Tibial artery (tissue), 4 donors: ENCODE measurements at regions not wholly inside any gene's neighbourhood (a gene's known extent, or its start where the extent isn't known, plus 50 kb on each side); places are given as distances from the start of the nearest gene placed in this dataset.

Experiments
- DNase-seq, 2 donors: peaks; one replicate each; pipeline ENCODE4 v3.0.0-alpha.2; 2019
- H3K27ac ChIP-seq, 2 donors: fragments of 200-600 bp; sonication (generic) in 1 of 2; 1 replicate in 1 of 2; 2 replicates in 1 of 2; pipeline ENCODE4 v1.5.1; 2018 to 2019; ENCODE audit warnings: mild to moderate bottlenecking in 1 of 2
- H3K27me3 ChIP-seq, 2 donors: fragments of 200-600 bp; sonication (generic) in 1 of 2; one replicate each; pipeline versions ENCODE4 v1.5.1 to v1.6.0; 2016 to 2019
- H3K36me3 ChIP-seq, 3 donors: fragments of 200-600 bp; sonication (generic) in 2 of 3; one replicate each; pipeline ENCODE4 v1.5.1; 2016 to 2019; ENCODE audit warnings: mild to moderate bottlenecking in 2 of 3
- H3K4me1 ChIP-seq, 4 donors: fragments of 200-600 bp; sonication (generic) in 2 of 4; 1 replicate in 3 of 4; 2 replicates in 1 of 4; pipeline ENCODE4 v1.5.1; 2016 to 2019
- H3K4me3 ChIP-seq, 2 donors: fragments of 200-600 bp; sonication (generic) in 1 of 2; 1 replicate in 1 of 2; 2 replicates in 1 of 2; pipeline ENCODE4 v1.5.1; 2018 to 2019; ENCODE audit warnings: mild to moderate bottlenecking in 2 of 2
- H3K9me3 ChIP-seq, 3 donors: fragments of 200-600 bp; sonication (generic) in 1 of 3; one replicate each; pipeline ENCODE4 v1.5.1; 2016 to 2019
- CTCF ChIP-seq, 2 experiments: fragments of 200-600 bp in 1 of 2; fragments of 450-650 bp in 1 of 2; IDR thresholded peaks; one replicate each; pipeline ENCODE4 v1.5.1; 2017 to 2019; ENCODE audit warnings: antibody characterized with exemption in 2 of 2, mild to moderate bottlenecking in 1 of 2, moderate library complexity in 1 of 2
- intact Hi-C: fragments of 100-400 bp; cut with DNase I; formaldehyde crosslinking; loops from one replicate; pipeline ENCODE4 v1.15.0; 2023; ENCODE audit warnings: low total_unique reads

DNA sequence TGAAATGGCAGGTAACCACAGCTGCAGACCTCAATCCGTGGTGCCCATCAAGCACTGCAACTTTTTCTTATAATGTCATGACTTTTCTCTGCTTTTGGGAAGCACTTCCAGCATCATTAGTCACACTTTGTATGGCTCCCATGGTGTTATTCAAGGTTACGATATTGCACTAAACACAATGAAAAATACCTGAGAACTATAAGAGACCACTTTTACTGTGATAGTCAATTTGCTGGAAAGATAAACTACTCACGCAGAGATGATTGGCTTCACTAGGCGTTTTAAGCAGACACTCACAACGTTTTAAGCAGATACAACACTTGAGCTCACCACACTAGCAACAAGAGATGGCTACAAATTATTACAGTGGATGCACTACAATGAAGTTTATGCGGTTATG lies 103.2 kb upstream of the CHRM3 start:
- no peak overlapping the region for H3K4me3 ChIP-seq
- intact Hi-C loops: no loop called here
- no peaks in the 10 kb centered on the region for H3K27me3 ChIP-seq
- no peaks in the 10 kb centered on the region for H3K9me3 ChIP-seq
- H3K4me1 ChIP-seq: no peaks in the 10 kb centered on the region
- H3K27ac ChIP-seq: no peak overlapping the region
- no peak for DNase-seq
- H3K36me3 ChIP-seq: no peaks in the 10 kb centered on the region
- TF ChIP-seq CTCF (IDR thresholded peaks at IDR 0.05): no peak

DNA sequence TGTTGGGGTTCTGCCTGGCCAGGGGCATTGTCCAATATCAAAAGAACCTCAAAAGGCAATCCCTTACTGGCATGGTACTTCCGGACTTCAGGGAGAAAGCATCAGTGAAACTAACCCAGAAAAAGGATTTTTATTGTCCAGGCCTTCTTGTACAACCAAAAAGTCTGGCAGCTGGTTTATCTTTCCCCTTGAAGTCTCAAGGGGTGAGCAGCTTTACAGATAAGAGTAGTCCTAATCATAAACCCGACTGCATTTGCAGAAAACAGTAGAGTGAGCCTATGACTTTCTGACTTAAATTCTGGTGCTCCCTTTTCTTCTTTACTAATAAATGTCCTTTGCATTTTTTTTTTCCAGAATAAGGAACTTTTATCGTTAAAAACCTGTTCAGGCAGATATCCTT lies 104.0 kb upstream of the CHRM3 start:
- H3K27me3 ChIP-seq: no peaks in the 10 kb centered on the region
- no peaks in the 10 kb centered on the region for H3K36me3 ChIP-seq
- intact Hi-C loops: no loop called here
- TF ChIP-seq CTCF (IDR thresholded peaks at IDR 0.05): no peak
- H3K9me3 ChIP-seq: no peaks in the 10 kb centered on the region
- DNase-seq: no peak
- H3K4me3 ChIP-seq: no peak overlapping the region
- H3K4me1 ChIP-seq: no peaks in the 10 kb centered on the region
- no peak overlapping the region for H3K27ac ChIP-seq

- no peak for DNase-seq
- H3K4me1 ChIP-seq: no peaks in the 10 kb centered on the region
- no peak for TF ChIP-seq CTCF (IDR thresholded peaks at IDR 0.05)
- H3K9me3 ChIP-seq: no peaks in the 10 kb centered on the region
- H3K27me3 ChIP-seq: no peaks in the 10 kb centered on the region
- H3K27ac ChIP-seq: no peak overlapping the region
- H3K36me3 ChIP-seq: no peaks in the 10 kb centered on the region
- no peak overlapping the region for H3K4me3 ChIP-seq
- intact Hi-C loops: no loop called here
These were observed 110.3 kb upstream of the CHRM3 start for GRCh38 chr1:239276051-239276450.

DNA sequence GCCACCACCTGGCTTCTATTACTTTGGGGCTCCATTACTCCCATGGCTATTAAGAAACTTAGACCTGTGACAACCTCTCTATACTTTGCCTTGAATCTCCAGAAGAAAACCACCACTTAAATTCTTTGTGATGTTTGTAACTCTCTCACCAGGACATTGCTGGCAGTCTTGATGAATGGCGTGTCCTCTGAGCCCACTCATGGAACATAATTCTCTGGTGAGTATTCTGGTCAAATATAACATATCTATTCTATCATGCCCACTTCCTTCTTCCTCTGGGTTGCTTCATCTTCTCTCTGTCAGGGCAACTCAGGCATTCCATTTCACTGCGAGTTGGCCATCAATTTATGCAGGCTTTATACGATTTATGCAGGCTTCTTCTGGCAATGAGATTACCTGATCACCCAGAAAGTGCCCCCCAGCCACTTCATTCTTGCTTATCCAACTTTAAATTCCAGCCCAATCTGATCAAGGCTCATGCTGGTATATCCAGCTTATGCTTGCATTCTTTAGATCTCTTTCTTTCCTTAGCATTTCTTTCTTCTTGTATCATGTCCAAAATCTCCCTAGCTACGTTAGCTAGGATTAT lies 112.0 kb upstream of the CHRM3 start:
- H3K4me3 ChIP-seq: no peak overlapping the region
- no peaks in the 10 kb centered on the region for H3K36me3 ChIP-seq
- H3K27ac ChIP-seq: no peak overlapping the region
- TF ChIP-seq CTCF (IDR thresholded peaks at IDR 0.05): no peak
- H3K4me1 ChIP-seq: no peaks in the 10 kb centered on the region
- no peaks in the 10 kb centered on the region for H3K27me3 ChIP-seq
- no peaks in the 10 kb centered on the region for H3K9me3 ChIP-seq
- no peak for DNase-seq
- intact Hi-C loops: no loop called here

DNA sequence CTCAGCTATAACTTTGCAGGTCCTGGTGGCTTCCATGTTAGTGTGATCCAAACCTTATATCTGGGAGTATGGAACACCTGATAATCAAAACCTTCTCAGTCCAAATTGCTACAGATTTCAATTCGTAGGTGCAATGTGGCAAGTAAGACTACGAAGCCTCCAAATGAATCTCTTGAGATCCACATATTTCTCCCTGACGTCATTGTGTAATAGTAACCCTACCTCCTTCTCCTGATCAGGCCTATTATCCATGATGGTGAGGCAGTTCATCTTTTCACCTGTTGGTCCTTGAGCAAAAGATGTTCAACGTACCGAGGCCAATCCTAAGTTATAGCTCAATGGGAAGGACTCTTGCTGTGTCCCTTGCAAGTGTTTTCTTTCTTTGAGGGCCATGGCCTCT lies 115.9 kb upstream of the CHRM3 start:
- H3K9me3 ChIP-seq: no peaks in the 10 kb centered on the region
- no peaks in the 10 kb centered on the region for H3K27me3 ChIP-seq
- DNase-seq: no peak
- H3K27ac ChIP-seq: no peak overlapping the region
- intact Hi-C loops: no loop called here
- no peak overlapping the region for H3K4me3 ChIP-seq
- no peaks in the 10 kb centered on the region for H3K36me3 ChIP-seq
- H3K4me1 ChIP-seq: no peaks in the 10 kb centered on the region
- no peak for TF ChIP-seq CTCF (IDR thresholded peaks at IDR 0.05)

GRCh38 chr1:239269706-239270105 lies 116.7 kb upstream of the CHRM3 start:
- DNase-seq: no peak
- no peak overlapping the region for H3K27ac ChIP-seq
- H3K4me3 ChIP-seq: no peak overlapping the region
- H3K36me3 ChIP-seq: no peaks in the 10 kb centered on the region
- H3K27me3 ChIP-seq: no peaks in the 10 kb centered on the region
- no peak for TF ChIP-seq CTCF (IDR thresholded peaks at IDR 0.05)
- no peaks in the 10 kb centered on the region for H3K4me1 ChIP-seq
- intact Hi-C loops: no loop called here
- no peaks in the 10 kb centered on the region for H3K9me3 ChIP-seq
